22Rv1 (cell line): ENCODE measurements at regions not wholly inside any gene's neighbourhood (a gene's known extent, or its start where the extent isn't known, plus 50 kb on each side); places are given as distances from the start of the nearest gene placed in this dataset.

ENCODE experiments used
- H3K27ac ChIP-seq: fragments of 450-650 bp; 2 replicates; pipeline ENCODE4 v1.5.1; 2017
- CTCF ChIP-seq: fragments of 450-650 bp; IDR thresholded peaks from 2 replicates; pipeline ENCODE4 v1.5.1; 2017; ENCODE audit warnings: mild to moderate bottlenecking
- ZFX ChIP-seq: fragments of 450-650 bp; IDR thresholded peaks from 2 replicates; pipeline ENCODE4 v1.6.1; 2017; ENCODE audit warnings: antibody characterized with exemption, borderline replicate concordance

GRCh38 chr11:21820176-21820575 lies 372.7 kb upstream of the ANO5 start:
- TF ChIP-seq CTCF: no peak
- TF ChIP-seq ZFX: no peak
- no peak overlapping the region for H3K27ac ChIP-seq

GRCh38 chr11:21825127-21825526 lies 367.8 kb upstream of the ANO5 start:
- H3K27ac ChIP-seq: no peak overlapping the region
- no peak for TF ChIP-seq ZFX
- TF ChIP-seq CTCF: no peak

GRCh38 chr11:21838427-21838826 lies 354.5 kb upstream of the ANO5 start:
- H3K27ac ChIP-seq: no peak overlapping the region
- TF ChIP-seq ZFX: no peak
- TF ChIP-seq CTCF: no peak

GRCh38 chr11:21839796-21840195 lies 353.1 kb upstream of the ANO5 start:
- TF ChIP-seq ZFX: no peak
- no peak for TF ChIP-seq CTCF
- H3K27ac ChIP-seq: no peak overlapping the region

GRCh38 chr11:21861314-21861713 lies 331.6 kb upstream of the ANO5 start:
- H3K27ac ChIP-seq: peak overlapping the region; percentile 27; the same call in 1 of the 2 replicates
- no peak for TF ChIP-seq CTCF
- no peak for TF ChIP-seq ZFX

- TF ChIP-seq CTCF (no peak), ZFX (no peak)
- H3K27ac ChIP-seq: no peak overlapping the region; the same call in 1 of the 2 replicates
These were observed 327.3 kb upstream of the ANO5 start for GRCh38 chr11:21865541-21865940.

- H3K27ac ChIP-seq: no peak overlapping the region
- no peak for TF ChIP-seq ZFX
- TF ChIP-seq CTCF: no peak
These were observed 326.1 kb upstream of the ANO5 start for GRCh38 chr11:21866781-21867180.
